ENCODE measurements at regions not wholly inside any gene's neighbourhood (a gene's known extent, or its start where the extent isn't known, plus 50 kb on each side); places are given as distances from the start of the nearest gene placed in this dataset.

DNA sequence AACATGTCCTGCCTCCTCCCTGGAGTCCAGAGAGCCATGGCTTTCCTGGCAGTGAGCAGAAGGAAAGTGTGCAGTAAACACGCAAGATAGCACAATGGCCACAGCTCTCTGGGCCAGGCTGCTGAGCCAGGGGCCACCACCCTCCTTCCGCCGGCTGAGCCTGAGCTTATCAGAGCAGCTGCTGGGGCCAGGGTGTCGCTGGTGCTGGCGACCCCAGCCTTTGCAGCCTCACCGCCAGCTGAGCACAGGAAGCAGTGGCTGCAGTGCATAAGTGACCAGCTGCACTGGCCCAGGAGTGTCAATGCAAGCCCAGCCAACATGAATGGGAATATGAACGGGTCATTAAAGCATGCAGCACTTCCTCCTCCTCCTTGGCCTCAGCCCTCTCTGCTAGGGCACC lies 172.0 kb downstream of the ZFP36L2 start:
- Histone ChIP-seq H3K4me1 (ENCODE audit: control insufficient read depth in 4 of 4, insufficient read depth in 4 of 4, low read length in 3 of 4) (peaks cover 2 to 23% (median 16%) of the 10 kb centered on the region in 4 donors), H3K27me3 (ENCODE audit: control insufficient read depth in 4 of 4, insufficient read depth in 4 of 4, low read length in 3 of 4) (no peaks in the 10 kb centered on the region), H3K9me3 (ENCODE audit: control insufficient read depth in 4 of 4, low read length in 3 of 4) (no peaks in the 10 kb centered on the region), H3K27ac (ENCODE audit: low read depth in 1 of 2, low read length in 2 of 2) (no peak overlapping the region), H3K36me3 (ENCODE audit: control insufficient read depth in 4 of 4, insufficient read depth in 3 of 4, low read depth in 1 of 4, low read length in 3 of 4) (no peaks in the 10 kb centered on the region), H3K9ac (ENCODE audit: low read depth in 1 of 2, low read length in 2 of 2) (no peak overlapping the region), H3K4me3 (ENCODE audit: low read depth in 1 of 3, low read length in 3 of 3) (no peak overlapping the region)
- TF ChIP-seq FOXA2 (IDR thresholded peaks at IDR 0.05) (no peak), NR2F2 (IDR thresholded peaks at IDR 0.05) (peak; percentile 97), HNF4G (IDR thresholded peaks at IDR 0.05) (no peak), RAD21 (IDR thresholded peaks at IDR 0.05) (peak in 1 of 2 donors; percentile 26), RXRA (IDR thresholded peaks at IDR 0.05) (peak in 1 of 2 donors; percentile 4), JUND (IDR thresholded peaks at IDR 0.05) (no peak), SP1 (IDR thresholded peaks at IDR 0.05) (peak; percentile 15)
- WGBS: 67% methylated on average over 7 of the region's 7 CpGs
- peak; percentile 63 for DNase-seq (ENCODE audit: low spot score)

DNA sequence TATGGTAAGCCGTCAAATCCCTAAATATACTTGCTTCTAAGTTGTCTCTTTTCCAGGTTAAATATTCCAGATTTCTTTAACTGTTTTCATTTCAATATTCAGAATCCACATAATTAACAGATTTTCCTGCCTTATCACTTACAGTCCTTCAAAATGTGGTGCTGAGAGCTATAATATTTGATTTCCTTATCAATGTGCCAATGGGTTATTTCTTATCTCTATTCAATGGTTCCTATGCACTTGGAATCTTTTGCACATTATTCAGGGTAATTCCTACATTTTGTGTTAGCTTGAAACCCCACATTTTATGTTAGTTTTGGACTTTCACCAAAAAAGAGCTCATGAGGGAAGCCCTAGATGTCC lies 173.5 kb downstream of the ZFP36L2 start:
- no peaks in the 10 kb centered on the region for H3K27me3 ChIP-seq (ENCODE audit: control insufficient read depth in 4 of 4, insufficient read depth in 4 of 4, low read length in 3 of 4)
- TF ChIP-seq FOXA2 (IDR thresholded peaks at IDR 0.05): no peak
- TF ChIP-seq YY1 (IDR thresholded peaks at IDR 0.05): no peak
- no peak for TF ChIP-seq NR2F2 (IDR thresholded peaks at IDR 0.05)
- no peak for TF ChIP-seq GABPA (IDR thresholded peaks at IDR 0.05 in 1 of 2, conservative IDR thresholded peaks at IDR 0.05 in 1 of 2)
- no peak for TF ChIP-seq HNF4A (conservative IDR thresholded peaks at IDR 0.05)
- TF ChIP-seq SP1 (IDR thresholded peaks at IDR 0.05): no peak
- TF ChIP-seq, protein P1, sequence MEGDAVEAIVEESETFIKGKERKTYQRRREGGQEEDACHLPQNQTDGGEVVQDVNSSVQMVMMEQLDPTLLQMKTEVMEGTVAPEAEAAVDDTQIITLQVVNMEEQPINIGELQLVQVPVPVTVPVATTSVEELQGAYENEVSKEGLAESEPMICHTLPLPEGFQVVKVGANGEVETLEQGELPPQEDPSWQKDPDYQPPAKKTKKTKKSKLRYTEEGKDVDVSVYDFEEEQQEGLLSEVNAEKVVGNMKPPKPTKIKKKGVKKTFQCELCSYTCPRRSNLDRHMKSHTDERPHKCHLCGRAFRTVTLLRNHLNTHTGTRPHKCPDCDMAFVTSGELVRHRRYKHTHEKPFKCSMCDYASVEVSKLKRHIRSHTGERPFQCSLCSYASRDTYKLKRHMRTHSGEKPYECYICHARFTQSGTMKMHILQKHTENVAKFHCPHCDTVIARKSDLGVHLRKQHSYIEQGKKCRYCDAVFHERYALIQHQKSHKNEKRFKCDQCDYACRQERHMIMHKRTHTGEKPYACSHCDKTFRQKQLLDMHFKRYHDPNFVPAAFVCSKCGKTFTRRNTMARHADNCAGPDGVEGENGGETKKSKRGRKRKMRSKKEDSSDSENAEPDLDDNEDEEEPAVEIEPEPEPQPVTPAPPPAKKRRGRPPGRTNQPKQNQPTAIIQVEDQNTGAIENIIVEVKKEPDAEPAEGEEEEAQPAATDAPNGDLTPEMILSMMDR (IDR thresholded peaks at IDR 0.05; ENCODE audit: low read depth, low read length, missing input control): no peak
- no peak for TF ChIP-seq HNF4G (IDR thresholded peaks at IDR 0.05)
- TF ChIP-seq, protein P2, sequence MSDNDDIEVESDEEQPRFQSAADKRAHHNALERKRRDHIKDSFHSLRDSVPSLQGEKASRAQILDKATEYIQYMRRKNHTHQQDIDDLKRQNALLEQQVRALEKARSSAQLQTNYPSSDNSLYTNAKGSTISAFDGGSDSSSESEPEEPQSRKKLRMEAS (IDR thresholded peaks at IDR 0.05): no peak
- TF ChIP-seq, protein P3, sequence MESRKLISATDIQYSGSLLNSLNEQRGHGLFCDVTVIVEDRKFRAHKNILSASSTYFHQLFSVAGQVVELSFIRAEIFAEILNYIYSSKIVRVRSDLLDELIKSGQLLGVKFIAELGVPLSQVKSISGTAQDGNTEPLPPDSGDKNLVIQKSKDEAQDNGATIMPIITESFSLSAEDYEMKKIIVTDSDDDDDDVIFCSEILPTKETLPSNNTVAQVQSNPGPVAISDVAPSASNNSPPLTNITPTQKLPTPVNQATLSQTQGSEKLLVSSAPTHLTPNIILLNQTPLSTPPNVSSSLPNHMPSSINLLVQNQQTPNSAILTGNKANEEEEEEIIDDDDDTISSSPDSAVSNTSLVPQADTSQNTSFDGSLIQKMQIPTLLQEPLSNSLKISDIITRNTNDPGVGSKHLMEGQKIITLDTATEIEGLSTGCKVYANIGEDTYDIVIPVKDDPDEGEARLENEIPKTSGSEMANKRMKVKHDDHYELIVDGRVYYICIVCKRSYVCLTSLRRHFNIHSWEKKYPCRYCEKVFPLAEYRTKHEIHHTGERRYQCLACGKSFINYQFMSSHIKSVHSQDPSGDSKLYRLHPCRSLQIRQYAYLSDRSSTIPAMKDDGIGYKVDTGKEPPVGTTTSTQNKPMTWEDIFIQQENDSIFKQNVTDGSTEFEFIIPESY (IDR thresholded peaks at IDR 0.05): no peak
- TF ChIP-seq, protein P4, sequence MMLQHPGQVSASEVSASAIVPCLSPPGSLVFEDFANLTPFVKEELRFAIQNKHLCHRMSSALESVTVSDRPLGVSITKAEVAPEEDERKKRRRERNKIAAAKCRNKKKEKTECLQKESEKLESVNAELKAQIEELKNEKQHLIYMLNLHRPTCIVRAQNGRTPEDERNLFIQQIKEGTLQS (IDR thresholded peaks at IDR 0.05): no peak
- TF ChIP-seq JUND (IDR thresholded peaks at IDR 0.05): no peak
- TF ChIP-seq RXRA (IDR thresholded peaks at IDR 0.05): no peak
- H3K9ac ChIP-seq (ENCODE audit: low read depth in 1 of 2, low read length in 2 of 2): no peak overlapping the region
- WGBS: 97% methylated on average over 1 of the region's 1 CpG
- H3K4me3 ChIP-seq (ENCODE audit: low read depth in 1 of 3, low read length in 3 of 3): no peak overlapping the region
- H3K36me3 ChIP-seq (ENCODE audit: control insufficient read depth in 4 of 4, insufficient read depth in 3 of 4, low read depth in 1 of 4, low read length in 3 of 4): no peaks in the 10 kb centered on the region
- H3K9me3 ChIP-seq (ENCODE audit: control insufficient read depth in 4 of 4, low read length in 3 of 4): no peaks in the 10 kb centered on the region
- no peak for DNase-seq (ENCODE audit: low spot score)
- no peak overlapping the region for H3K27ac ChIP-seq (ENCODE audit: low read depth in 1 of 2, low read length in 2 of 2)
- peaks cover 2 to 23% (median 13%) of the 10 kb centered on the region in 4 donors for H3K4me1 ChIP-seq (ENCODE audit: control insufficient read depth in 4 of 4, insufficient read depth in 4 of 4, low read length in 3 of 4)

Measured in liver (tissue), 8 donors.